WTC11 (cell line): ENCODE measurements at regions not wholly inside any gene's neighbourhood (a gene's known extent, or its start where the extent isn't known, plus 50 kb on each side); places are given as distances from the start of the nearest gene placed in this dataset.

Source experiments
- NR3C1 ChIP-seq: sonication (generic); formaldehyde crosslinking; conservative IDR thresholded peaks from 2 replicates; pipeline ENCODE4 v1.8.1; 2023; ENCODE audit warnings: low read depth, mild to moderate bottlenecking, missing genetic modification reagents
- TF ChIP-seq, protein P1 (sequence below): fragments of 200-600 bp; IDR thresholded peaks from 2 replicates; pipeline ENCODE4 v1.8.0; 2022; ENCODE audit warnings: antibody characterized with exemption

DNA sequence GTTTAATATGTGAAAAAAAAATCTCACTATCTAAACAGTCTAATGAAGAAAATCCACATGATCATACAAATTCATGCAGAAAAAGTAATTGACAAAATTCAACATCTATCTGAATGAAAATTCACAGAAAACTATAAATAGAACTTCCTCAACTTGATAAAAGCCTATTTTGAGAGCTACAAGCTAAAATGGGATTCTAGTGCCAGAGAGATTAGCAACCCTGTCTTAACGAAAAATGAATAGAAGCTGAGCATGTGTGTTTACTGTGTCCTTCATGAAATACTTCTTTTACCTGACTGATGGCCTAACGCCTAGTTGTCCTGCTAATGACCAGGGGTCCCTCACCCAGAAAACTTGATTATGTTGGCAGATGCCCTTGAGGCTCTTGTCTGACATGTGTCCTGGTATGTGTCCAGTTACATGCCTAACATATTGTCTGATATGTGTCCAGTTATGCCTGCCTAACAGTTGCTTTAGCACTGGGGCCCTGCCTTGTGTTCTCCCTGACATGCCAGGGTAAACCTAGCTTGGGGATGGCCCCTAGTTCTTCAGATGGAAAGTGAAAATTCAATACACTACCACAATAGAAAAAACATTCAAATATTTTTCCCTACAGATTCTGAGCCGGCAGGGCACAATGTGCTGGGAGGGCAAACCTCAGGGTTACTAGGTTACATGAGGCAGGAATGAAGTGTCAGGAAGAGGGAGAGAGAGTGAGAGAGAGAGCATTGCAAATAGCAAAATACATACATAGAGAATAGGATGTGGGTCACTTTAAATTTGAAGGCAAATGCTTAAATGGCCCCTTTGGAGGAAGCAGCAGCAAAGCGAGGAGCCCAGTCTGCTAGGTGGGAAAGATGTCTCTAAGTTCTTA, 834.0 kb downstream of the CDH11 start:
- TF ChIP-seq, protein P1, sequence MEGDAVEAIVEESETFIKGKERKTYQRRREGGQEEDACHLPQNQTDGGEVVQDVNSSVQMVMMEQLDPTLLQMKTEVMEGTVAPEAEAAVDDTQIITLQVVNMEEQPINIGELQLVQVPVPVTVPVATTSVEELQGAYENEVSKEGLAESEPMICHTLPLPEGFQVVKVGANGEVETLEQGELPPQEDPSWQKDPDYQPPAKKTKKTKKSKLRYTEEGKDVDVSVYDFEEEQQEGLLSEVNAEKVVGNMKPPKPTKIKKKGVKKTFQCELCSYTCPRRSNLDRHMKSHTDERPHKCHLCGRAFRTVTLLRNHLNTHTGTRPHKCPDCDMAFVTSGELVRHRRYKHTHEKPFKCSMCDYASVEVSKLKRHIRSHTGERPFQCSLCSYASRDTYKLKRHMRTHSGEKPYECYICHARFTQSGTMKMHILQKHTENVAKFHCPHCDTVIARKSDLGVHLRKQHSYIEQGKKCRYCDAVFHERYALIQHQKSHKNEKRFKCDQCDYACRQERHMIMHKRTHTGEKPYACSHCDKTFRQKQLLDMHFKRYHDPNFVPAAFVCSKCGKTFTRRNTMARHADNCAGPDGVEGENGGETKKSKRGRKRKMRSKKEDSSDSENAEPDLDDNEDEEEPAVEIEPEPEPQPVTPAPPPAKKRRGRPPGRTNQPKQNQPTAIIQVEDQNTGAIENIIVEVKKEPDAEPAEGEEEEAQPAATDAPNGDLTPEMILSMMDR: no peak
- TF ChIP-seq NR3C1 (CRISPR knock-in tag): no peak
